ENCODE measurements at regions not wholly inside any gene's neighbourhood (a gene's known extent, or its start where the extent isn't known, plus 50 kb on each side); places are given as distances from the start of the nearest gene placed in this dataset.

DNA sequence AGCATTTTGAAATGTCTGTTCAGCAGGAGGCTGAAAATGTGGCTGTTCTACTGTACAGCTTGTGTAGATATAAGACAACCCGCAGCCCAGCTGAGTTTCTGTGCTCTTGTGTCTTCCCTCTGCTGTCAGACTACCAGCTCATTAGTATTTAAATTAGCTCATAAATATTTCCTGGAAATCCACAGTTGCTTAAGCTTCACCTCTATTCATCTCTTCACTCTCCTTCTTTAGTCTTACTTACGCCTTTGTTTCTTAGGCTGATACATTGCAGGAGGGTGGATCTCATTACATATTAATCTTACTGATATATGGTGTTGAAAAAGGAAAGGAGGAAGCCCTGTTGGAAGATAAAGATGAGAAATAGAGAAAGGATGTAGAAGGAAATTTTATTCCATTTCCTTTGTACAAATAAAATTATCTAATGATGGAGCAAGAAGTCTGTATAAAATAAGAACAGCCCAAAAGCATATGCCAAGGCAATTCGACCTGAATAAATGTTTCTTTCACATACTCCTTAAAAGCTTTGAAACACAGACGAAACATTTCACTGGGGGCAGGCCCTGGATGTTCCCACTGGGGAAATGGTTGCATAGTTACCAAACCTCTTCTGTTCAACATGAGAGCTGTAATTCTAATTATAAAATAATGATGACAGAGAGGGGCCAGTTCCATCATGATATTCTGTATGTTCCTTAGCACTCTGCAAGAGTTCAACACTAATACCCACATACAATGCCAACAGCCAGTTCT, 111.8 kb upstream of the APC start:
- no peak for DNase-seq

DNA sequence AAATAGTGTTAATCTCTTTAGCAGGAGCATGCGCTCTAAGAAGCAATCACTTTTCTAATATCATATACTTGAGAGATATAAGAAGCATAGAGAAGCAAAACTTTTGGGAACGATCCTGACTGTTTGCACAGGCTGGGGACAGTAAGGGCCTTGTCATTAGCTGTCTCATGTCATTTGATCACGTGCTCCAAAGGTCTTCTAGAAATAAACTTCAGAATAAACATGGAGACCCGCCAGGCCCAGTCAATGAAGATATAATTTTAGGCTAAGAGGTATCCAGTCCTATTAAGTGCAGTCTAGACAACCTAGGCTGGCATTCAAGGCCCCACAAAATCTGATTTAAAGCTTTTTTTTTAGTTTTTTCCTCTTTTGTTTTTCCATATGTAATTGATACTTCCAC, 111.0 kb upstream of the APC start:
- DNase-seq, result no peak

DNA sequence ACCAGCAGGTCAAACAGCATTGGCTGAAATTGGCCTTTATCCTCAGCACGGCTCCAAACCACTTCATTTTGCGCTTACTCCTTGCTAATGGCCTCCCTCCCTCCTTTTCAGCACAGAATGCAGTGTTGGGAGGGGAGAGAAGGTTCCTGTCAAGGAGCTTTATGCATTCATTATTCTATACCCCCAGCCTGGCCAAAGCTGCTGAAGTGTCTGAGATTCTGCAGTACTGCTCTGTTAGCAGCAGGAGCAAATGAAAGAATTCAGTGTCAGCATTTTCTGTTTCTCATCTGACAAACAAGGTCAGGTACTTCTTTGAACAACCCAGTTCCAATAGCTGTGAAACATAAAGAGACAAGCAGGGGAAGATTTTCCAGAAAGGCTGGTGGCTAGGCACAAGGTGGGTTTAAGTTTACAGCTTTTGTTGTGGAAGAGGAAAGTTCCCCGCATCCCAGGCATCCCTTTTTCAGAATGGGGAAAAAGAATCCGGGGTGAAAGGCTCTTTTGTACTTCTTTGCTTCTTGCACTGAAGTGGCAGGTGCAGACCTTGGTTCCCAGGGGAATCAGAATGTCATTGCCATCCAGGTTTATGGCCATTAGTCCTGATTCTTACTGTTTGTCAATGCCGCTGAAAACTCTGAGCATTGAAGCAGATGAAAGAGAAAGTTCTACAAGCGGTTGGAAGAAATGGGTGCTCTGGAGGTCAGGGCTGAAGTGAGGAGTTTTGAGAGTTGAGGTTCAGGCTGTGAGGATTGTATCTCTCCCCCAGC, 109.3 kb upstream of the APC start:
- DNase-seq, result no peak

DNA sequence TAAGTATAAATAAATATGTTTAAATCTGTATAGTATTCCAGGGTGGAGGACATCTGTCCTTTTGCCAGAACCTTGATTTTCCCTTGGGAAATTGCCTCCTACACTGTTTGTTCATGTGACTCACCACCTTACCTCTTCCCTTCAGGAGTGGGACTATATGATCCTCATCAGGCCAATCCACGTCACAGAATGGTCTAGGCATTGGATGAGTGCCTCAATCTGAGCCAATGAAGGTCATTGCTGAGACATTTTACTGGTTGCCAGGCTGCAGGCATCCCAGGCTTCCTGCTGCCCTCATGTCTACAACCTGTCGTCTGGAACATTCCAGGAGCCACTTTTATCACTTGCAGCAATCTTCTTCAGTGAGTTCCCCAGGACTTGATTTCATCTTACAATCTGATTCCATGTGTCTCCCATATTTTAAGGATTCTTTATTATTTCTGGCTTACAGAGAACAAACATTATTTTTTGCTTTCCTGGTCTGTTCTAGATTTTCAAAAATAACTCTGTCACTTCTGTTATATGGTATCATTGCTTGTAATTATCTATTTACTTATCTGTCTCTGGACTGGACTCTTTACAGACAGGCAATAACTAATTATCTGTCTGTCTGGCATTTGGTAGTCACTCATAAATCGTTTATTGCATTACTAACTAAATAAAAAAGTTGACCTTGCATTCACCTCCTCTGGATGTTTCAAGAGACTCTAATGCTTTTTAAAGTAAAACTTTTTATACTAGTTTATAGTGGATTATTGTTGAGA, 107.3 kb upstream of the APC start:
- DNase-seq, result no peak

DNA sequence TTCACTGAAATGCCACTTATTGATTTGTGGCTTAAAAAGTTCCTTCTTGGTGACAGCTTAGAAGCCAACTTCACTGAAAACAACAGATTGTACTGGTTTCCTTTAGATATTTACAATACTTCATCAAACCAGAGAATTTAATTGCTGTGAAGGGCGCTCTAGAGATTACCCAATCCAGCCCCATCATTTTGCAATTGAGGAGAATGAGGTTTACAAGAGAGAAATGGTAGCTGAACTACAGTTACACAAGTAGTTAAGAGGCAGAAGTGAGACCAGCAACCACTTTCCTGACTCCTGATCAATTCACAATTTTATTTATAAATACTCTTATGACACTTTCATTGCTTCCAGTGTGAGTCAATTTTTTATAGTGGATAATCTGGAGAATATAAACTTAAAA, 103.5 kb upstream of the APC start:
- DNase-seq, result no peak

GRCh38 chr5:112634796-112635195, 102.9 kb upstream of the APC start:
- no peak for DNase-seq

GRCh38 chr5:112635276-112635675, 102.4 kb upstream of the APC start:
- DNase-seq, result no peak

DNA sequence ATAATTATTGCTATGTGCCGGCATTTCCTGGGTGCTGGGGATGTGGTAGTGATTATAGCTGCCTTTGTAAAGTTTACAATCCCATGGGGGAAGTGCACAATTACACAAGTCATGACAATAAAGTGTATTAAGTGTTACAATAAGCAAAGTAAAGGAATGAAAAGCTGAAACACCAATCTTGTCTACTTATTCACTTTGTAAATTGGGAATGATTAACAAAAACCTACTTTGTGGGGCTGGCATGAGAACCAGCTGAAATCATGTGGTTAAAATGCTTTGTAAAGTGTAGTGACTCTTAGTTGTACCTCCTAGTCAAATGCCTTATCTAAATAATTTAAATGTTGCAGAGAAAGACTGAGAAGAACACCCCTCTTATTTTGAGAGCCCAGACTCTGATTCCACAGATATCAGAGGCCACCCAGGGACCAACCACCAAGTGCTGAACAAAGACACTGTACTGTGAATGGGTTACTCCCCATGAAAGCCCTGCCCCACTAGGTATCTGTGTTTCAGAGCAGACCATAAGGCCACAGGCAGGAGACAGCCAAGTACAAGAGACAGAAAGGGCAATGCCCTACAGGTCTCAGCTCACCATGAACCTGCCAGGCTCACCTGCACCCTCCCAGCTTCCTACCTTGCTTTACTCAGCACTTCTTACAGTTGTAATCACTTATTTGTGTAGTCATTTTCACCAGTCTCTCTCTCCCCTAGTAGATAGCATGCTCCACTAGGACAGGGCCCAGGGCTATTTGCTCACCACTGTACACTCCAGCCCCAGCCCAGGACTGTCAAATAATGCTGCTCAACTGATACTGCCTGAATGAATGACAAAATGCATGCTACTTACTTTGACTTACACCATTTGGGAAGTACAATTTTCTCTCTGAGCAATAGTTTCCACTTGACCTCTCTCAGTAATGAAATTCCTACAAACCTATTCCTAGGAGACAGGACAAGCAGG, 101.6 kb upstream of the APC start:
- no peak for DNase-seq

DNA sequence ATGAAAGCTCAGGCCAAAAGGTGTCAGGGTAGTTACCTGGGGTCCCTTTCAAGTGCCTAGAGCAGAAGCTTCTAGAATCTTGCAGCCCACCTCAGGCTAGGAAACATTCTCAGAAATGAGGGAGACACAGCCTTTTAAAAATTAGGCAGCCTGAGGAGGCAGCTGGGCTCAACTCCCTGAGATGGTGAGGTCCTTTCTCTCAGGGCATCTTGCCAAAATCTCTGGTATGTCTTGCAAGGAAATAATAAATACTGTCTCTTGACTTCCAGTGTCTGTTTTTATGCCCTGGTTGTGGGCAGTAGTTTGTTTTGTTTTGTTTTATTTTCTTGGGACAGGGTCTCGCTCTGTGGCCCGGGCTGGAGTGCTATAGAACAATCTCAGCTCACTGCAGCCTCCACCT, 100.9 kb upstream of the APC start:
- DNase-seq, result no peak

GRCh38 chr5:112637343-112637742, 100.3 kb upstream of the APC start:
- no peak for DNase-seq

DNA sequence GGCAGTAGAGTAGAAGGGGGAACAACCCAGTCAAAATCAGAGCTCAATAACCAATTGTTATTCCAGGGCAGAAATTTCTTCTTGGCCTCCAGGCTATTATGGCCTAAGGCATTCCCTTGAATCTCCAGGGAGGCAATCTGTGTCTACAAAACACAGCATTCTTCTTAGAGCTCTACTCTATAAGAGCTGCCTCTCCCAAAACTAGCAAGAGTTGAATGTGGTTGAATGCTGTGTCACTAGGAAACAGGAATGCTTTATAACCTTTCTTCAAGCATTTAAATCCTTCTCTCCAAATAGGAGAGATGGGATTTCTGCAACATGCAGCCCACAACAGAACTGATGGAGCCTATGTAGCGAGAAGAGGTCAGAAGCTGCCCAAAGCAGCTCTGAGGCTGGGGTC, 97.1 kb upstream of the APC start:
- DNase-seq, result no peak

GRCh38 chr5:112641515-112642110, 96.1 kb upstream of the APC start:
- DNase-seq, result no peak

DNA sequence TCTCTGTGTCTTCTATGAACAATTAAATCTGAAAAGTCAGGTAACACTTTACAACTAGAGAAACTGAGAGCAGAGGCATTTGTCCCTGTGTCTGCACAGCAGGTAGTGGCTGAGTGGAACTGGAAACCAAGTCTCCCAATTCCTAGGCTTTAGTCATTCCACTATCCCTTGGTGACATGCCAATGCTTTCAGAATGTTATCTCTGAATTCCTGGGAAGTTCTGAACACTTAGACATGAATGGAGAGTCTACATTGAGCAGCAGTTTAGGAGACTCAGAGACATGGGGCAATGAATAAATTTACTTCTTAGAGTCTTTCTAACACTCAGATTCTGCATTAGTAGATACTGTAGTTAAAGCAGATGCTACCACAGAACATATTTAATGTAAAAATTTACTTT, 94.8 kb upstream of the APC start:
- no peak for DNase-seq

DNA sequence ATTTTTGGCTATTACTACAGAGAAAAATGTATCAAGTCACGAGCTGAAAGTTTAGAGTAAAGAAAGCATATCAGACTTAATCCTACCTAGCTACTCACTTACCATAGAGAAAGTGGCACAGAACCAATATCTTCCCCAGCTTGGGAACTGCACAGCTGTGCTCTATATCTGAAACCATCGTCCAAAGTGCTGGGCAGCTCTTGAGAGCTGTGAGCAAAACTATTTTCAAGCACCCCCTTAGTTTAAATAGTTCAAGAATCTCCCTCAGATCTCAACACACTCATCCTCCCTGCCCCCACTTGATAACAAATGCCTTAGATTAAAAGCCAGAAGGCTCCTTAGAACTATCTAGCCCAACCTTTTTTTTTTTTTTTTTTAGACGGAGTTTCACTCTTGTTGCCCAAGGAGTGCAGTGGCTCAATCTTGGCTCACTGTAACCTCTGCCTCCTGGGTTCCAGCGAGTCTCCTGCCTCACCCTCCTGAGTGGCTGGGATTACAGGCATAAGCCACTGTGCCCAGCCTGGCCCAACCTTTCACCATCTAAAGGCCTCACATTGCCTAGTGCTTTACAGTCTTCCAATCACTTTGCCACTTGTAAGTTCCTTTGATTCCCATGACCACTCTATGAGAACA, 94.2 kb upstream of the APC start:
- no peak for DNase-seq

- DNase-seq, result no peak
These were observed 91.3 kb upstream of the APC start for GRCh38 chr5:112646139-112646936.

DNA sequence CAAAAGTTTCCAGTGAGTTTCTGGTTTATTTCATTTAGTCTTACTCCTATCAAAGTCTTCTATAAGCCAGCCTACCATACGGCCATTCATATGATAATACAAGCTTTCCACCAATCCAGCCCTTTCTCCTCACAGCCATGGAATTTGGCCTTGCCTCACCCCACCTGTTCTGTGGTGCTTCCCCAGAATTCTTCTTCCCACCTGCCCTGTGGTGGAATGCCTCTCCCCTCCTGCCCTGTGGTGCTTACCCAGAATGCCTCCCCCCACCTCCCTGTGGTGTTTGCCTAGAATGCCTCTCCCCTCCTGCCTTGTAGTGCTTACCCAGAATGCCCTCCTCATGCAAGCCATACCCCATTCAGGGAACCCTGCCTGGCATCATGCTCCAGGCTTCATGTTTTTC, 90.3 kb upstream of the APC start:
- no peak for DNase-seq

DNA sequence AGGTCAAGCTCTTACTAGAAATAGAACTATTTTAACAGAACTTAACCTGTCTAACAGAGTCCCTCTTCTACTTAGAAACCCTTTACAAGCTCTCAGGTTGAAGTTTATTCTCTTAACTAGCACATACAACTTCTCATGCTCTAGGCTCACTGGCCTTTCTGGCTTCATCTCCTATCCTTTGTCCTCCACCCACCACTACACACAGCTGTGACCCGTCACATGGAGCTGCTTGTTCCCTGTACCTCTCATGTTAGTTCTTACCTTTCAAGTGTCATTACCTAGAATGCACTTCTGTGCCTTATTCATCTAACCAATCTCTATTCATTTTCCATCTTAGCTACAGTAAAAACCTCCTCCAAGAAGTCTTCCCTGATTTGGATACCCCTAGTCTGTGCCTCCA, 89.4 kb upstream of the APC start:
- DNase-seq, result no peak

DNA sequence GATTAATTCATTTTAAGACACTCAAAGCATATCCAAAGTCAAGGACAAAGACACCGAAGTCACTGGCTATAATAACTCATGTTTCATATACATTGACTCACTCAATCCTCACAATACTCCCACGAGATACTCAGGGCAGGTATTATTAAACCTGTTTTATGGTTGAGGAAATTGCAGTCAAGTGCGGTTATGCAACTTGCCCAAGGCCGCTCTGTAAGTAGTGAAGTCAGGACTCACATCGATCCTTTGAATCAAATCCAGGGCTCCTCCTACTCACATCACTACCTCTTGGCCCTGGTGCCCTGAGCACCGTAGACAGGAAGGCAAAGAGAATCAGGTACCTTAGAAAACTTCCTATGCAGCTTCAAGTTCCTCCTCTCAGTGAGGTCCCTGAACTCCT, 87.8 kb upstream of the APC start:
- no peak for DNase-seq

DNA sequence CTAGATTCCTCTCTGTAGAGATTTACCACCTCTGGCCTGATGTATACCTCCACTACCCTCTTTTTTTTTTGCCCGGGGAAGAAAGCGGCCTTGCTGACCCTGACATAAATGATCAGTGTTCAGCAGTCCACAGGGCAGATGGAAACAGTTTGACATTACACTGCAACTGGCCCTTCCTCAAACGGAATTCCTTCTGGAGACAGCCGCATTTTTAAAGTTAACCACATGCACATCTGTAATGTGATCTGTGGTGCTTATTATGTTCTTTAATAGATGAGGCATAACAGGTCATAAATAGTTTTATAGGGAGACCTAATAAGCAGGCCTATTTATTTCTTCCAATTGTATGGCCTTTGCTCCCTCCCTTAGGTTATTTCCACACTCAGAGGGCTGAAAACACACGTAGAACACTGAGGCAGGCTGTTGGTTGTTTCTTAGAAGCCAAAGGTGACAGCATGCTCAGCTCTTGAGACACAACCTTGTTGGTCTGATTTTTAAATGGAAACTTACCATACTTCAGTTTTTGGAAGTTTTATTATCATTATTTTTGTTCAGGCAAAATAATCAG, 84.0 kb upstream of the APC start:
- no peak for DNase-seq

GRCh38 chr5:112655513-112655912, 82.2 kb upstream of the APC start:
- no peak for DNase-seq
